ENCODE measurements at regions not wholly inside any gene's neighbourhood (a gene's known extent, or its start where the extent isn't known, plus 50 kb on each side); places are given as distances from the start of the nearest gene placed in this dataset.

- Histone ChIP-seq H3K27ac (no peak overlapping the region), H3K4me3 (no peak overlapping the region), H3K9me3 (no peaks in the 10 kb centered on the region), H3K4me1 (no peaks in the 10 kb centered on the region), H3K36me3 (no peaks in the 10 kb centered on the region), H3K27me3 (peaks cover 0 to 41% (median 0%) of the 10 kb centered on the region in 3 donors)
- DNase-seq, result no peak
- intact Hi-C loops (cut with DNase I), result no loop called here
- 78 to 84% methylated on average over 7 of the region's 7 CpGs for WGBS, 2 donors
- no peak for TF ChIP-seq EP300 (IDR thresholded peaks at IDR 0.05)
- no peak for TF ChIP-seq POLR2AphosphoS5 (IDR thresholded peaks at IDR 0.05)
- TF ChIP-seq POLR2A (IDR thresholded peaks at IDR 0.05), result no peak
- no peak for TF ChIP-seq CTCF (IDR thresholded peaks at IDR 0.05)
Observed at GRCh38 chr18:78601923-78602322, 377.7 kb upstream of the SALL3 start.

DNA sequence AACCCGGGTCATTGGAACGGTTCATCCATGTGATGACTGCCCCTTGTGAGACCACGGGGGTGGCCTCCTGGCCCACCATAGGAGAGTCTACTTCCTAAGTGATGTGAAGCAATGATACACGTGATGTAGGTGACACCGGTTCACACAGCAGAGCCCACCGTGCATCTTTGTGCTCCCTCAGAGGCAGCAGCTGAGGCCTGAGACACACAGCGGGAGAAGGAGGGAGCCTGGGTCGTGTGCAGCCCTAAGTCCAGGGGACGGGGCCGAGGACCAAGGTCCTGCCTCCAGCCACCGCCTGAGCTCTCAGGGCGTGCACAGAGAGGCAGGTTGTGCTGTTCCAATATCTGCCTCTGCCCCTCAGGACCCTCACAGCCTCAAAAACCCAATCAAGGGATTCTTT, 377.2 kb upstream of the SALL3 start:
- no peak overlapping the region for H3K27ac ChIP-seq
- no peaks in the 10 kb centered on the region for H3K4me1 ChIP-seq
- H3K4me3 ChIP-seq, result no peak overlapping the region
- intact Hi-C loops (cut with DNase I), result no loop called here
- H3K36me3 ChIP-seq, result no peaks in the 10 kb centered on the region
- peaks cover 0 to 46% (median 0%) of the 10 kb centered on the region in 3 donors for H3K27me3 ChIP-seq
- WGBS, 2 donors, result 86 to 91% methylated on average over 12 of the region's 12 CpGs
- no peaks in the 10 kb centered on the region for H3K9me3 ChIP-seq
- TF ChIP-seq EP300 (IDR thresholded peaks at IDR 0.05) (no peak), POLR2A (IDR thresholded peaks at IDR 0.05) (no peak), CTCF (IDR thresholded peaks at IDR 0.05) (no peak), POLR2AphosphoS5 (IDR thresholded peaks at IDR 0.05) (no peak)
- no peak for DNase-seq

DNA sequence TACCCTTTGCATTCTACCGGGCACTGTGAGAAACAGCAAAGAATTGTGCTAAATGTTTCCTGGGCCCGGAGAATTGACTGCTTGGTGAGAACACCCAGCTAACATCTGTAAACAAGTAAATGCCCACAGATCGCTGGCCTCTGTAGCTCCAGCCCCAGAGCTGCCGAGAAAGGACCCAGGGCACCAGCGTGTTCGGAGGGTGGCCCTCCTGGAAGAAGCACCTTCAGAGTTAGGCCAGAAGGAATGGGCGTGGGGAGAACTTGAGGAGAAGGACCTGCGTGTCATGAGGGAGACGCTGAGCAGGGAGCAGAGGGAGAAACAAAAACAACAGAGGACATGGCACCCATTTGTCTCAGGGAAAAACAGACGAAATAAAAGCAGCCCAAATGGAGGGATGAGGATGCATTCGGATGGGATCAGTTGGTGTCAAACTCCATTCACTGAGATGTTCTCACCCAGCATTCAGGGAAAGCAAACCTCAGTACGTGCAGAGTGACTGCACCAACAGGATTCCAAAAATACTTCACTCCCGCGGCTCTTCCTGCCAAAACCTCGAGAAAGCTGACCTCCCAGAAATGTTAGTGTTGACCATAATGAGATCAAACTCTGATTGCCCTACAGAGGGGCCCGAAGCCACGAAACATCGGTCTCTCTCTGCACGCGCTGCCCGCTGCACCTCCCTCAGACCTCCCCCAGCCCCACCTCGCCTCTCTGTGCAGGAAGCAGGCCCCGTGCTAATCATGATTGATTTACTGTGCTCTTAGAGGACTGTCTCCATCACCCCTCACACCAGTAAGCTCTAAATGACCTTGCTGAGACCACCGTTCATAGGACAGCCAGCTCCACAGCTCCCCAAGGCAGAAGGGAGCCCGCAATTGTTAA, 376.3 kb upstream of the SALL3 start:
- intact Hi-C loops (cut with DNase I), result no loop called here
- WGBS, 2 donors, result 54 to 71% methylated on average over 25 of the region's 25 CpGs
- peaks cover 0 to 2% (median 0%) of the 10 kb centered on the region in 4 donors for H3K9me3 ChIP-seq
- H3K27me3 ChIP-seq, result peaks cover 0 to 51% (median 5%) of the 10 kb centered on the region in 3 donors
- no peak overlapping the region for H3K27ac ChIP-seq
- no peaks in the 10 kb centered on the region for H3K4me1 ChIP-seq
- TF ChIP-seq EP300 (IDR thresholded peaks at IDR 0.05) (no peak), CTCF (IDR thresholded peaks at IDR 0.05) (no peak), POLR2AphosphoS5 (IDR thresholded peaks at IDR 0.05) (no peak), POLR2A (IDR thresholded peaks at IDR 0.05) (no peak)
- H3K4me3 ChIP-seq, result no peak overlapping the region
- no peaks in the 10 kb centered on the region for H3K36me3 ChIP-seq
- DNase-seq, result no peak

- WGBS, 2 donors, result 95% methylated on average over 16 of the region's 16 CpGs
- DNase-seq, result no peak
- no peak for TF ChIP-seq EP300 (IDR thresholded peaks at IDR 0.05)
- no peak for TF ChIP-seq CTCF (IDR thresholded peaks at IDR 0.05)
- TF ChIP-seq POLR2AphosphoS5 (IDR thresholded peaks at IDR 0.05), result no peak
- no peak for TF ChIP-seq POLR2A (IDR thresholded peaks at IDR 0.05)
Observed at GRCh38 chr18:78605255-78605654, 374.4 kb upstream of the SALL3 start.

More at GRCh38 chr18:78605255-78605654, 374.4 kb upstream of the SALL3 start:
- H3K27ac ChIP-seq, result no peak overlapping the region
- peaks cover 0 to 51% (median 5%) of the 10 kb centered on the region in 3 donors for H3K27me3 ChIP-seq
- no peak overlapping the region for H3K4me3 ChIP-seq
- intact Hi-C loops (cut with DNase I), result no loop called here
- no peaks in the 10 kb centered on the region for H3K36me3 ChIP-seq
- H3K9me3 ChIP-seq, result peaks cover 0 to 5% (median 0%) of the 10 kb centered on the region in 4 donors
- no peaks in the 10 kb centered on the region for H3K4me1 ChIP-seq

Data from sigmoid colon (tissue), 6 donors.